NT2/D1 (cell line): ENCODE measurements at regions not wholly inside any gene's neighbourhood (a gene's known extent, or its start where the extent isn't known, plus 50 kb on each side); places are given as distances from the start of the nearest gene placed in this dataset.

Experiments used
- DNase-seq: peaks from one replicate; pipeline ENCODE4 v3.0.0-alpha.2; 2011; ENCODE audit warnings: low read depth, low spot score
- H3K27me3 ChIP-seq: 2 replicates; pipeline ENCODE4 v1.6.0; 2011; ENCODE audit warnings: mild to moderate bottlenecking; ENCODE audit not compliant: insufficient read length, insufficient read depth
- H3K36me3 ChIP-seq: 2 replicates; pipeline ENCODE4 v1.6.1; 2011; ENCODE audit warnings: mild to moderate bottlenecking, low read length, mixed read lengths; ENCODE audit not compliant: insufficient read depth, insufficient read length
- H3K4me1 ChIP-seq: 2 replicates; pipeline ENCODE4 v1.5.1; 2011; ENCODE audit not compliant: insufficient read depth, insufficient read length
- H3K4me3 ChIP-seq: 2 replicates; pipeline ENCODE4 v1.5.1; 2011; ENCODE audit warnings: low read depth; ENCODE audit not compliant: insufficient read length
- H3K9ac ChIP-seq: 2 replicates; pipeline ENCODE4 v1.6.0; 2011; ENCODE audit warnings: low read depth; ENCODE audit not compliant: insufficient read length
- H3K9me3 ChIP-seq: 2 replicates; pipeline ENCODE4 v1.5.1; 2011; ENCODE audit warnings: mild to moderate bottlenecking, low read length; ENCODE audit not compliant: insufficient read depth
- SUZ12 ChIP-seq: IDR thresholded peaks from 2 replicates; pipeline ENCODE4 v1.6.1; 2011; ENCODE audit not compliant: insufficient read length, insufficient read depth; ENCODE audit errors: extremely low read depth
- YY1 ChIP-seq: IDR thresholded peaks from 2 replicates; pipeline ENCODE4 v1.6.1; 2011; ENCODE audit not compliant: insufficient read length, insufficient read depth
- ZNF274 ChIP-seq: IDR thresholded peaks from 2 replicates; pipeline ENCODE4 v1.6.1; 2011; ENCODE audit warnings: mild to moderate bottlenecking, low read depth, low read length

- no peak for TF ChIP-seq YY1
- TF ChIP-seq ZNF274 = no peak
- TF ChIP-seq SUZ12 = no peak
- DNase-seq = no peak
- Histone ChIP-seq H3K27me3 (no peaks in the 10 kb centered on the region), H3K36me3 (no peaks in the 10 kb centered on the region), H3K4me1 (no peaks in the 10 kb centered on the region), H3K4me3 (no peak overlapping the region), H3K9me3 (no peaks in the 10 kb centered on the region), H3K9ac (no peak overlapping the region)
These were observed 319.9 kb upstream of the PTGER4 start for GRCh38 chr5:40359832-40360231.

DNA sequence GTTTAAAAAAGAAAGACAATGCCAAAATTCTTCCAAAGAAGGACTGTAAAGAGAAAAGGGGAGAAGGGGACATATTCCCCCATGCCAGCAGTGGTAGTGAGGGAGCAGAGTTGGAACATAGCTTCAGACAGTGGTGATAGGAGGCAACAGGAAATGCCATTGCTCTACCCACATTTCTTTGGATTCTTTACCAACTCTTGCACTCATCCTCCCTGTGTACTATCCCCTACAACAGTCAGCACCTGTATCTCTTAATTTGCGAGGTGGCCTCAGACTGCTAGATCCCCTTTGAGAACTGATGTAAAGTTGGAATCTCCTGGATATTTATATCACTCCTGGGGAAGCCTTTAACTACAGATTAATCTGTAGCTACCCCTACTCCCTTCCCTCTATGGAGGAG, 320.6 kb upstream of the PTGER4 start:
- H3K4me3 ChIP-seq = no peak overlapping the region
- no peak for DNase-seq
- no peak overlapping the region for H3K9ac ChIP-seq
- H3K4me1 ChIP-seq = no peaks in the 10 kb centered on the region
- H3K27me3 ChIP-seq = no peaks in the 10 kb centered on the region
- no peaks in the 10 kb centered on the region for H3K36me3 ChIP-seq
- no peaks in the 10 kb centered on the region for H3K9me3 ChIP-seq
- TF ChIP-seq YY1 (no peak), SUZ12 (no peak), ZNF274 (no peak)

DNA sequence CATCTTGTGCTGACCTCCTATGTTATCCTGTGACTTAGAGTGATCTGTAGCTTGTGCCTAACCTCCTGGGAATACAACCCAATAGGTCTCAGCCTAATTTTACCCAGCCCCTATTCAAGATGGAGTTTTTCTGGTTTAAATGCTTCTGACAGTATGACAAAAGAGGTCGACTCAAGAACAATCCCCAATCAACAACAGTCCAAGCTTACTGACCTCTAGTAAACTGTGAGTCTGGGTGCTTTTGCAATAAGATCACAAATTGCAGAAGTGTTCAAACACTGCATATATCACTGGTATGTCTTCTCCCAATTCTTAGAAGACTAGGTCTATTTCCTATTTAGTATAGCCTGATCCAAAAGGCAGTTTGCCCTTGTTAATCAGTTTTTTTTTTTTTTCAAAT, 323.5 kb upstream of the PTGER4 start:
- H3K9ac ChIP-seq = no peak overlapping the region
- DNase-seq = no peak
- no peak overlapping the region for H3K4me3 ChIP-seq
- no peak for TF ChIP-seq YY1
- no peak for TF ChIP-seq ZNF274
- no peak for TF ChIP-seq SUZ12
- no peaks in the 10 kb centered on the region for H3K27me3 ChIP-seq
- H3K9me3 ChIP-seq = no peaks in the 10 kb centered on the region
- no peaks in the 10 kb centered on the region for H3K4me1 ChIP-seq
- H3K36me3 ChIP-seq = no peaks in the 10 kb centered on the region

- TF ChIP-seq YY1 = no peak
- TF ChIP-seq SUZ12 = no peak
- TF ChIP-seq ZNF274 = no peak
- no peak for DNase-seq
- Histone ChIP-seq H3K9me3 (no peaks in the 10 kb centered on the region), H3K36me3 (no peaks in the 10 kb centered on the region), H3K27me3 (no peaks in the 10 kb centered on the region), H3K9ac (no peak overlapping the region), H3K4me1 (no peaks in the 10 kb centered on the region), H3K4me3 (no peak overlapping the region)
These were observed 323.9 kb upstream of the PTGER4 start for GRCh38 chr5:40355846-40356245.

- H3K9ac ChIP-seq = no peak overlapping the region
- no peak for DNase-seq
- no peaks in the 10 kb centered on the region for H3K36me3 ChIP-seq
- no peaks in the 10 kb centered on the region for H3K9me3 ChIP-seq
- no peaks in the 10 kb centered on the region for H3K4me1 ChIP-seq
- H3K4me3 ChIP-seq = no peak overlapping the region
- H3K27me3 ChIP-seq = no peaks in the 10 kb centered on the region
- no peak for TF ChIP-seq SUZ12
- no peak for TF ChIP-seq YY1
- TF ChIP-seq ZNF274 = no peak
These were observed 324.5 kb upstream of the PTGER4 start for GRCh38 chr5:40355181-40355580.

DNA sequence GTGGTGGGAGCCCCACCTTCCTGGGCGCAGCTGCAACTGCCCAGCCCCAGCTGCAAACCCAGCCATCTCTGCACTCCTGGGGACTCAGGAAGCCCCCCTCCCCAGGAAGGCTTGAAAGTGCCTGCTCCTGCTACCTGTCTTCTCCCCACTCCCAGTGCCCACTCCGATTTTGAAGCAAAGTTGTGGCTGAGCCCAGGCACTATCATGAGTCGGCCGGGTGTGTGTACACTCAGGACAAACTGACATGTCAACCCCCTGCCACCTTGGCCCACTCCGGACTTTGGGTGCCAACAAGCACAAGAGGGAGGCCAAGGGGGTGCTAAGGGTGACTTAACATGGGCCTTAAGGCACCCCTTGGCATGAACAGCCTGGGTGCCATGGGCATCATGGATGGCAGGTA, 325.5 kb upstream of the PTGER4 start:
- Histone ChIP-seq H3K4me3 (no peak overlapping the region), H3K27me3 (no peaks in the 10 kb centered on the region), H3K9ac (no peak overlapping the region), H3K9me3 (no peaks in the 10 kb centered on the region), H3K36me3 (no peaks in the 10 kb centered on the region), H3K4me1 (no peaks in the 10 kb centered on the region)
- TF ChIP-seq YY1 (no peak), SUZ12 (no peak), ZNF274 (no peak)
- DNase-seq = no peak

DNA sequence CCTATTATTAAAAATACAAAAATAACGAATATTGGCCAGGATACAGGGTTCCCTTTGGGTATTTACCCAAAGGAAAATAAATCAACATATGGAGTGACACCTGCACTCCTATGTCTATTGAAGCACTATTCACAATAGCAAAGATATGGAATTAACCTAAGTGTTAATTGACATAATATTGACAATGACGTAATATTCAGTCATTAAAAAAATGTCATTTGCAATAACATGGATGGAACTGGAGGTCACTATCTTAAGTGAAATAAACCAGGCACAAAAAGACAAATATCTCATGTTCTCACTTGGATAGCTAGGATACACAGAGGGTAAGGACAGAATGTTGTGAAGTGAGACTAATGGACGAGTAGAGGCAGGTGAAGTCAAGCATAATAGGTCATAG, 326.3 kb upstream of the PTGER4 start:
- H3K9me3 ChIP-seq = no peaks in the 10 kb centered on the region
- H3K27me3 ChIP-seq = no peaks in the 10 kb centered on the region
- no peak overlapping the region for H3K9ac ChIP-seq
- no peaks in the 10 kb centered on the region for H3K4me1 ChIP-seq
- no peak overlapping the region for H3K4me3 ChIP-seq
- H3K36me3 ChIP-seq = no peaks in the 10 kb centered on the region
- no peak for DNase-seq
- TF ChIP-seq YY1 = no peak

GRCh38 chr5:40347981-40348725, 331.6 kb upstream of the PTGER4 start:
- H3K27me3 ChIP-seq = no peaks in the 10 kb centered on the region
- H3K4me3 ChIP-seq = no peak overlapping the region
- H3K36me3 ChIP-seq = no peaks in the 10 kb centered on the region
- no peaks in the 10 kb centered on the region for H3K9me3 ChIP-seq
- H3K9ac ChIP-seq = no peak overlapping the region
- H3K4me1 ChIP-seq = no peaks in the 10 kb centered on the region
- TF ChIP-seq ZNF274 (no peak), YY1 (no peak), SUZ12 (no peak)
- DNase-seq = no peak
